Nephron (organoid): ENCODE measurements at regions not wholly inside any gene's neighbourhood (a gene's known extent, or its start where the extent isn't known, plus 50 kb on each side); places are given as distances from the start of the nearest gene placed in this dataset.
"Not testable (repeated sequence)": the region's sequence is repeated elsewhere in the genome, so short reads cannot be mapped to it uniquely, and the experiment has no call there.

Source experiments
- H3K27ac Mint-ChIP-seq, 3 experiments: 2 replicates each; pipeline ENCODE4 v1.8.0; 2020; ENCODE audit warnings: mixed read lengths in 3 of 3, mild to moderate bottlenecking in 2 of 3, moderate library complexity in 1 of 3
- H3K27me3 Mint-ChIP-seq: 2 replicates; pipeline ENCODE4 v1.8.0; 2021; ENCODE audit warnings: low read depth, mild to moderate bottlenecking, moderate library complexity, mixed read lengths
- H3K36me3 Mint-ChIP-seq: 2 replicates; pipeline ENCODE4 v1.8.0; 2020; ENCODE audit warnings: low read depth, mixed read lengths
- H3K4me1 Mint-ChIP-seq: 2 replicates; pipeline ENCODE4 v1.8.0; 2020; ENCODE audit warnings: mixed read lengths
- H3K4me3 Mint-ChIP-seq, 3 experiments: 2 replicates each; pipeline ENCODE4 v1.8.0; 2020; ENCODE audit warnings: mild to moderate bottlenecking in 3 of 3, mixed read lengths in 3 of 3, moderate library complexity in 2 of 3
- H3K9me3 Mint-ChIP-seq: 2 replicates; pipeline ENCODE4 v1.8.0; 2020; ENCODE audit warnings: mixed read lengths
- CTCF ChIP-seq, 3 experiments: fragments of 200-600 bp; sonication (generic); IDR thresholded peaks; one replicate each; pipeline ENCODE4 v1.5.0; 2021; ENCODE audit warnings: antibody characterized with exemption in 3 of 3; ENCODE audit not compliant: unreplicated experiment in 3 of 3

DNA sequence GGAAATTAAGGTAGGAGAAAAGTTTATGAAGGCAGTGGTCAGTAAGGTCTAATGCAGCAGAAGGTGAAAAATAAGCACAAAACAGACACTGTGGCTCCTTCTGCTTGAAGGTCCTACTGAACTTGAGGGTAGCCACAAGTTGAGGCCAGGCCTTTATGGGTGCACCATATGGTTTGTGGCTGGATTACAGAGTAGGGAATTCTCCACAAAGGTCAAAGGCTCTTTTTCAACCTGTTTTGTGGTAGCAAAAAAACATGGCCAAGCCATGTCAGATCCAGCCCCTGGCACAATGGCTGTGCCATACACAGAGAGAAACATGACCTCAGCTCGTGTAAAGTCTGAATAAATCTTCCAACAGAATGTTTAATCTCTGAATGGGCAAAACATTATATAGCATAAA lies 214.0 kb downstream of the SATB1 start:
- H3K27me3 Mint-ChIP-seq: no peaks in the 10 kb centered on the region
- H3K36me3 Mint-ChIP-seq: no peaks in the 10 kb centered on the region
- no peak overlapping the region for H3K27ac Mint-ChIP-seq
- H3K4me1 Mint-ChIP-seq: no peaks in the 10 kb centered on the region
- no peak overlapping the region for H3K4me3 Mint-ChIP-seq
- TF ChIP-seq CTCF (IDR thresholded peaks at IDR 0.05; ENCODE audit: unreplicated experiment in 3 of 3): no peak
- no peaks in the 10 kb centered on the region for H3K9me3 Mint-ChIP-seq

- no peak for TF ChIP-seq CTCF (IDR thresholded peaks at IDR 0.05; ENCODE audit: unreplicated experiment in 3 of 3)
- H3K27ac Mint-ChIP-seq: no peak overlapping the region
- H3K36me3 Mint-ChIP-seq: no peaks in the 10 kb centered on the region
- H3K9me3 Mint-ChIP-seq: no peaks in the 10 kb centered on the region
- no peaks in the 10 kb centered on the region for H3K27me3 Mint-ChIP-seq
- H3K4me1 Mint-ChIP-seq: no peaks in the 10 kb centered on the region
- no peak overlapping the region for H3K4me3 Mint-ChIP-seq
These were observed 216.3 kb downstream of the SATB1 start for GRCh38 chr3:18208856-18209255.

GRCh38 chr3:18208091-18208490 lies 217.0 kb downstream of the SATB1 start:
- Mint-ChIP-seq H3K36me3 (no peaks in the 10 kb centered on the region), H3K27ac (no peak overlapping the region), H3K4me3 (no peak overlapping the region), H3K4me1 (no peaks in the 10 kb centered on the region), H3K27me3 (no peaks in the 10 kb centered on the region), H3K9me3 (no peaks in the 10 kb centered on the region)
- TF ChIP-seq CTCF (IDR thresholded peaks at IDR 0.05; ENCODE audit: unreplicated experiment in 3 of 3): no peak

DNA sequence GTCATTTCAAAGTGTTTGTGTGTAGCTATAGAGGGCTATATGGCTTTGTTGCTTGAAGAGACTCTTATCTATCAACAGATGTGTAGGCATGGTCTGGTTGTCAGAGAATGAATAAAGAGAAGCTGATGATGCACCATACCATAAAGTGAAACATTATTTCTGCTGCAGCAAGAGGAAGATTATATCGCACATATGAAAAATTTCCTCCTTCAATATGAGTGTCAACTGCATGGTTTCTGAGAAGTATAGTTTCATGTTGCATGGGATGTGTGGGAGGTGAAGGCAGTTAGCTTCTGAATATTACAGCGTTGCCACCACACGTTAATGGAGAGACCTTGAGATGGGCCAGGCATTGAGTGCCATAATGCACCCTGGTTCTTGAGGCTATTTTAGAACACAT lies 217.9 kb downstream of the SATB1 start:
- no peak for TF ChIP-seq CTCF (IDR thresholded peaks at IDR 0.05; ENCODE audit: unreplicated experiment in 3 of 3)
- no peak overlapping the region for H3K27ac Mint-ChIP-seq
- H3K4me3 Mint-ChIP-seq: no peak overlapping the region
- H3K9me3 Mint-ChIP-seq: no peaks in the 10 kb centered on the region
- no peaks in the 10 kb centered on the region for H3K27me3 Mint-ChIP-seq
- H3K36me3 Mint-ChIP-seq: no peaks in the 10 kb centered on the region
- H3K4me1 Mint-ChIP-seq: no peaks in the 10 kb centered on the region

- H3K36me3 Mint-ChIP-seq, H3K9me3 Mint-ChIP-seq, H3K27me3 Mint-ChIP-seq, H3K4me1 Mint-ChIP-seq, H3K27ac Mint-ChIP-seq, H3K4me3 Mint-ChIP-seq: not testable (repeated sequence)
These were observed 219.4 kb downstream of the SATB1 start for GRCh38 chr3:18205701-18206100.

DNA sequence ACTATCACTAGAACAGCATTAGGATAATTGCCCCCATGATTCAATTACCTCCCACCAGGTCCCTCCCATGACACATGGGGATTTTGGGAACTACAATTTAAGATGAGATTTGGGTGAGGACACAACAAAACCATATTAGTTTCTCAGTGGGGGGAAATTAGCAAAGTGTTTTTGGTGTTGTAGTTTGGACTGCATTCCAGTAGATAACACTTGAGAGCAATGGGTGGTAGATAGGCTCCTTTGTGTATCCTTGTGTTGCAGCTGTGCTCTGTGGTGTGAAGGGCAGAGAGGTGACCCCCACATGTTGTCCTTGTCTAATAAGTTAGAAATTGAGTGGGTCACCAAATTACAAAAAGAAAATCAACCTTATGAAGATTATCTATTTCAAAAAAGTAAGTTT lies 223.8 kb downstream of the SATB1 start:
- H3K4me3 Mint-ChIP-seq: no peak overlapping the region
- no peak for TF ChIP-seq CTCF (IDR thresholded peaks at IDR 0.05; ENCODE audit: unreplicated experiment in 3 of 3)
- H3K36me3 Mint-ChIP-seq: peaks cover 8% of the 10 kb centered on the region
- no peak overlapping the region for H3K27ac Mint-ChIP-seq
- H3K4me1 Mint-ChIP-seq: no peaks in the 10 kb centered on the region
- peaks cover 28% of the 10 kb centered on the region for H3K9me3 Mint-ChIP-seq
- H3K27me3 Mint-ChIP-seq: no peaks in the 10 kb centered on the region

DNA sequence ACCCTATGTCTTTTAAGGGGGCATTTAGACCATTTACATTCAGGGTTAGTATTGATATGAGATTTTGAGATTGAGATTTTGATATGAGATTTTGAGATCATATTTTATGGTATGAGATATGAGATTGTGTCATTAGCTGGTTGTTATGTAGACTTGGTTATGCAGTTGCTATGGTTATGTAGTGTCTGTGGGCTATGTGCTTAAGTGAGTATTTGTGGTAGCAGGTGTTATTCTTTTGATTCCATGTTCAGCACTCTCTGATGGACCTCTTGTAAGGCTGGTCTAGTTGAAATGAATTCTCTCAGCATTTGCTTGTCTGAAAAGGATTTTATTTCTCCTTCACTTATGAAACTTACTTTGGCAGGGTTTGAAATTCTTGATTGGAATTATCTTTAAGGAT lies 225.4 kb downstream of the SATB1 start:
- Mint-ChIP-seq H3K4me3 (no peak overlapping the region), H3K4me1 (no peaks in the 10 kb centered on the region), H3K27me3 (no peaks in the 10 kb centered on the region), H3K9me3 (peaks cover 28% of the 10 kb centered on the region), H3K36me3 (peaks cover 8% of the 10 kb centered on the region), H3K27ac (no peak overlapping the region)
- TF ChIP-seq CTCF (IDR thresholded peaks at IDR 0.05; ENCODE audit: unreplicated experiment in 3 of 3): no peak
